ENCODE measurements at regions not wholly inside any gene's neighbourhood (a gene's known extent, or its start where the extent isn't known, plus 50 kb on each side); places are given as distances from the start of the nearest gene placed in this dataset.

- no peak for DNase-seq (ENCODE audit: low read depth, low spot score)
- CTCF ChIA-PET: no interaction called here
- H3K4me3 ChIP-seq (ENCODE audit: low read depth, low read length): no peak overlapping the region
- POLR2A ChIA-PET: no interaction called here
- no peaks in the 10 kb centered on the region for H3K27me3 ChIP-seq (ENCODE audit: control insufficient read depth, insufficient read depth, low read length)
- no peak overlapping the region for H3K27ac ChIP-seq (ENCODE audit: low read depth, low read length)
- no peak for TF ChIP-seq CTCF (IDR thresholded peaks at IDR 0.05; ENCODE audit: low read depth, low read length)
- H3K9me3 ChIP-seq (ENCODE audit: control insufficient read depth, insufficient read depth, low read length): peaks cover 17% of the 10 kb centered on the region
Observed at GRCh38 chr9:134562146-134562849, 79.3 kb upstream of the COL5A1 start.

DNA sequence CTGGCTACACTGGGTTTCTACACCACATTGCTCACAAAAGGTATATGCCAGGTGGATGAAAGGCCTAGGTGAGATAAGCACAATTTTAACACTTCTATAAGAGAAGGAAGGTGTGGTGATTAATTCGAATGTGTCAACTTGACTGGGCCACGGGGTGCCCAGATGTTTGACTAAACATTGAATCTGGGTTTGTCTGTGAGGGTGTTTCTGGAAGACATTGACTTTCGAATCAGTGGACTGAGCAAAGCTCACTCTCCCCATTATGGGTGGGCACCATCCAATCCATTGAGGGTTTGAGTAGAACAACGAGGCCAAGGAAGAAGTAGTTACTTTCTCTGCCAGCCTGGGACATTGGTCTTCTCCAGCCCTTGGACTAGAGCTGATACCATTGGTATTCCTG is 78.2 kb upstream of the COL5A1 start:
- no peak overlapping the region for H3K4me3 ChIP-seq (ENCODE audit: low read depth, low read length)
- H3K27me3 ChIP-seq (ENCODE audit: control insufficient read depth, insufficient read depth, low read length): no peaks in the 10 kb centered on the region
- CTCF ChIA-PET: no interaction called here
- POLR2A ChIA-PET: no interaction called here
- no peak overlapping the region for H3K27ac ChIP-seq (ENCODE audit: low read depth, low read length)
- TF ChIP-seq CTCF (IDR thresholded peaks at IDR 0.05; ENCODE audit: low read depth, low read length): no peak
- no peak for DNase-seq (ENCODE audit: low read depth, low spot score)
- peaks cover 17% of the 10 kb centered on the region for H3K9me3 ChIP-seq (ENCODE audit: control insufficient read depth, insufficient read depth, low read length)

DNA sequence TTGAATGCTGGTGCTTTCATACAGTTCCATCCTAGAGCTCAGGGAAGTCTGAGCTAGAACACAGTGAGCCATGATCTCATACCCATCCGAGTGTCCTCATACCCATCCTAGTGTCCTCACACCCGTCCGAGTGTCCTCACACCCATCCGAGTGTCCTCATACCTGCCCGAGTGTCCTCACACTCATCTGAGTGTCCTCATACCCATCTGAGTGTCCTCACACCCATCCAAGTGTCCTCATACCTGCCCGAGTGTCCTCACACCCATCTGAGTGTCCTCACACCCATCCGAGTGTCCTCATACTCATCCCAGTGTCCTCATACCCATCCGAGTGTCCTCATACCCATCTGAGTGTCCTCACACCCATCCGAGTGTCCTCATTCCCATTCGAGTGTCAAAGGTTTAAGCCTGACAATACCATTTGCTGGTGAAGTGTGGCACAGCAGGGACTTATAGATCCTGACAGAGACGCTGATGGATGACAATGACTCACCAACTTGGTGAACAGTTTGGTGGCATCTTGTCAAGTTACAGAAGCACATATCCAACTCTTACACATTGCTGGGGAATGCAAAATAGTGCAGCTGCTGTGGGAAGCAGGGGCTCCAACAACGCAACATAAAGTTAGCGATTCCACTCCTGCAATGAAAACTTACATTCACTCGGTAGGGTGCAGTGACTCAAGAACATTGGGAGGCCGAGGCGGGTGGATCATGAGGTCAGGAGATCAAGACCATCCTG is 77.0 kb upstream of the COL5A1 start:
- Histone ChIP-seq H3K9me3 (ENCODE audit: control insufficient read depth, insufficient read depth, low read length) (peaks cover 17% of the 10 kb centered on the region), H3K27me3 (ENCODE audit: control insufficient read depth, insufficient read depth, low read length) (no peaks in the 10 kb centered on the region), H3K27ac (ENCODE audit: low read depth, low read length) (no peak overlapping the region), H3K4me3 (ENCODE audit: low read depth, low read length) (no peak overlapping the region)
- ChIA-PET CTCF (no interaction called here), POLR2A (interaction anchor here (1.0 kb wide), 1 partner anchor 78 kb away, joined by 3 read pairs; no protein-coding TSS in a partner anchor)
- no peak for TF ChIP-seq CTCF (IDR thresholded peaks at IDR 0.05; ENCODE audit: low read depth, low read length)
- DNase-seq (ENCODE audit: low read depth, low spot score): peak; percentile 62

DNA sequence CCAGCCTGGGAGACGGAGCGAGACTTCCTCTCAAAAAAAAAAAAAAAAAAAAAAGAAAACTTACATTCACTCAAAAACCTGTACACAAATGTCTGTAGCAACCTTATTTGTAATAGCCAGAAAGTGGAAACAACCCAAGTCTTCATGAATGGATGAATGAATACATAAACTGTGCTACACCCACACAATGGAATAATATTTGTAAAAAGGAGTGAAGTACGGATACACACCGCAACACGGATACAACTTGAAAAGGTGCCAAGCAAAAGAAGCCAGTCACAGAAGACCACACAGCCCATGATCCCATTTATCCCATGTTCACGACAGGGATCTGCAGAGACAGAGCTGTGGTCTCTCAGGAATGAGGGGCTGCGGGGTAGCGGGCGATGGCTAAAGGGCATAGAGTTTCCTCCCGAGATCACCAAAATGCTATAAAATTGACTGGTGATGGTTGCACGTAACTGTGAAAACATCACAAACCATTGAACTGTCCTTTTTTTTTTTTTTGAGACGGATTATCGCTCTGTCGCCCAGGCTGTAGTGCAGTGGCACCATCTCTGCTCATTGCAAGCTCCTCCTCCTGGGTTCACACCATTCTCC is 76.2 kb upstream of the COL5A1 start:
- DNase-seq (ENCODE audit: low read depth, low spot score): no peak
- H3K27ac ChIP-seq (ENCODE audit: low read depth, low read length): no peak overlapping the region
- no peaks in the 10 kb centered on the region for H3K27me3 ChIP-seq (ENCODE audit: control insufficient read depth, insufficient read depth, low read length)
- ChIA-PET CTCF (interaction anchor here (0.7 to 0.8 kb wide), 2 partner anchors 61 to 126 kb away, joined by 3 to 5 read pairs; no protein-coding TSS in a partner anchor), POLR2A (interaction anchor here (0.5 to 1.0 kb wide), 2 partner anchors 77 to 296 kb away, joined by 3 read pairs; no protein-coding TSS in a partner anchor)
- no peak for TF ChIP-seq CTCF (IDR thresholded peaks at IDR 0.05; ENCODE audit: low read depth, low read length)
- H3K4me3 ChIP-seq (ENCODE audit: low read depth, low read length): no peak overlapping the region
- H3K9me3 ChIP-seq (ENCODE audit: control insufficient read depth, insufficient read depth, low read length): peaks cover 17% of the 10 kb centered on the region

Measured in AG04450 (cell line).